Osteoblast (primary cell): ENCODE measurements at regions not wholly inside any gene's neighbourhood (a gene's known extent, or its start where the extent isn't known, plus 50 kb on each side); places are given as distances from the start of the nearest gene placed in this dataset.

Experiments used
- DNase-seq: peaks from one replicate; pipeline ENCODE4 v3.0.0; 2011; ENCODE audit warnings: low spot score, mixed read lengths; ENCODE audit not compliant: insufficient read length; ENCODE audit errors: missing footprints
- H2AFZ ChIP-seq: 2 replicates; pipeline ENCODE4 v1.6.0; 2011; ENCODE audit warnings: mild to moderate bottlenecking, low read length
- H3K27ac ChIP-seq: 2 replicates; pipeline ENCODE4 v1.5.1; 2011; ENCODE audit warnings: mild to moderate bottlenecking, low read depth, low read length, moderate library complexity
- H3K27me3 ChIP-seq: 2 replicates; pipeline ENCODE4 v1.6.0; 2012; ENCODE audit warnings: mild to moderate bottlenecking, control low read depth, inconsistent platforms, low read length, moderate library complexity; ENCODE audit not compliant: insufficient read depth
- H3K36me3 ChIP-seq: 2 replicates; pipeline ENCODE4 v1.5.1; 2011; ENCODE audit warnings: mild to moderate bottlenecking, low read length, control low read depth, moderate library complexity; ENCODE audit not compliant: insufficient read depth
- H3K4me1 ChIP-seq: 2 replicates; pipeline ENCODE4 v1.5.1; 2011; ENCODE audit warnings: mild to moderate bottlenecking, low read length, control low read depth, moderate library complexity; ENCODE audit not compliant: insufficient read depth
- H3K4me2 ChIP-seq: 2 replicates; pipeline ENCODE4 v1.6.0; 2011; ENCODE audit warnings: mild to moderate bottlenecking, low read length; ENCODE audit not compliant: insufficient read depth
- H3K4me3 ChIP-seq: fragments of 200-600 bp; sonication (generic); 3 replicates; pipeline ENCODE4 v1.5.1; 2012; ENCODE audit warnings: mild to moderate bottlenecking, low read length, inconsistent platforms; ENCODE audit not compliant: insufficient read depth
- H3K79me2 ChIP-seq: 2 replicates; pipeline ENCODE4 v1.6.0; 2012; ENCODE audit warnings: mild to moderate bottlenecking, low read length, control low read depth, inconsistent platforms; ENCODE audit not compliant: insufficient read depth
- H3K9me3 ChIP-seq: 2 replicates; pipeline ENCODE4 v1.5.1; 2011; ENCODE audit warnings: low read depth, low read length, control low read depth
- H4K20me1 ChIP-seq: 2 replicates; pipeline ENCODE4 v1.6.0; 2012; ENCODE audit warnings: mild to moderate bottlenecking, low read length, control low read depth; ENCODE audit not compliant: insufficient read depth
- CTCF ChIP-seq: IDR thresholded peaks from 2 replicates; pipeline ENCODE4 v1.5.1; 2011; ENCODE audit warnings: mild to moderate bottlenecking, low read depth, low read length, moderate library complexity; ENCODE audit errors: extremely low read depth

GRCh38 chr10:44056967-44057805 lies 327.7 kb downstream of the CXCL12 start:
- no peaks in the 10 kb centered on the region for H3K27me3 ChIP-seq
- no peaks in the 10 kb centered on the region for H3K9me3 ChIP-seq
- TF ChIP-seq CTCF, result no peak
- H3K4me1 ChIP-seq, result peaks cover 16% of the 10 kb centered on the region
- H3K27ac ChIP-seq, result no peak overlapping the region
- H2AFZ ChIP-seq, result no peak overlapping the region
- H4K20me1 ChIP-seq, result no peaks in the 10 kb centered on the region
- no peak overlapping the region for H3K4me2 ChIP-seq
- no peaks in the 10 kb centered on the region for H3K36me3 ChIP-seq
- H3K4me3 ChIP-seq, result no peak overlapping the region
- DNase-seq, result no peak
- no peaks in the 10 kb centered on the region for H3K79me2 ChIP-seq

GRCh38 chr10:44056206-44056605 lies 328.7 kb downstream of the CXCL12 start:
- Histone ChIP-seq H3K79me2 (no peaks in the 10 kb centered on the region), H3K4me1 (peaks cover 26% of the 10 kb centered on the region), H3K27ac (no peak overlapping the region), H3K27me3 (no peaks in the 10 kb centered on the region), H3K9me3 (no peaks in the 10 kb centered on the region), H2AFZ (no peak overlapping the region), H3K36me3 (no peaks in the 10 kb centered on the region), H3K4me2 (no peak overlapping the region), H4K20me1 (no peaks in the 10 kb centered on the region), H3K4me3 (no peak overlapping the region)
- no peak for DNase-seq
- no peak for TF ChIP-seq CTCF

- no peak for TF ChIP-seq CTCF
- peaks cover 29% of the 10 kb centered on the region for H3K4me1 ChIP-seq
- H2AFZ ChIP-seq, result no peak overlapping the region
- no peak for DNase-seq
- H3K9me3 ChIP-seq, result no peaks in the 10 kb centered on the region
- H3K36me3 ChIP-seq, result no peaks in the 10 kb centered on the region
- no peak overlapping the region for H3K4me3 ChIP-seq
- H3K27me3 ChIP-seq, result no peaks in the 10 kb centered on the region
- no peak overlapping the region for H3K4me2 ChIP-seq
- no peak overlapping the region for H3K27ac ChIP-seq
- no peaks in the 10 kb centered on the region for H3K79me2 ChIP-seq
- no peaks in the 10 kb centered on the region for H4K20me1 ChIP-seq
These were observed 330.9 kb downstream of the CXCL12 start for GRCh38 chr10:44054046-44054445.

GRCh38 chr10:44053391-44053790 lies 331.5 kb downstream of the CXCL12 start:
- DNase-seq, result no peak
- Histone ChIP-seq H4K20me1 (no peaks in the 10 kb centered on the region), H3K4me2 (no peak overlapping the region), H3K4me1 (peaks cover 29% of the 10 kb centered on the region), H3K4me3 (no peak overlapping the region), H2AFZ (no peak overlapping the region), H3K27me3 (no peaks in the 10 kb centered on the region), H3K79me2 (no peaks in the 10 kb centered on the region), H3K27ac (no peak overlapping the region), H3K9me3 (no peaks in the 10 kb centered on the region), H3K36me3 (no peaks in the 10 kb centered on the region)
- TF ChIP-seq CTCF, result no peak
